Fibroblast of skin of right quadriceps (primary cell): ENCODE measurements at regions not wholly inside any gene's neighbourhood (a gene's known extent, or its start where the extent isn't known, plus 50 kb on each side); places are given as distances from the start of the nearest gene placed in this dataset.

ENCODE experiments used
- DNase-seq: peaks from one replicate; pipeline ENCODE4 v3.0.0-alpha.2; 2013

DNA sequence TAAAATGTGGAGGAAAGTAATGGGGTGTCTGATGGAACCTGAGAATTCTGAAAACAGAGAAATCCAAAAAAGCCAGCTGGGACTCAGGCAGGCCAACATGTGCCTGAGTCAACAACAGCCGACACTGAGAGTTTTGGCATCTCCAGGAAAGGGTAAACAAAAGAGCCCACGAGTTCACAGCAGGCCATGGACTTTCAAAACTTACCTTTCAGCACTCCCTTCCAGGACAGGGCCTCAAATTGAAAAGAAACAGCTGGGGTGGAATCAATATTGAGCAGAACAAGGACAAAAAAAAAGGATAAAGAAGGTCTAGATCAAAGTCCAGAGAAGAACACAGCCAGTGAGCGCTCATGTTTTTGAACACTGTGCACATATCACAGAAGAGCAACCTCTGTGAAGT lies 735.4 kb upstream of the GRM7 start:
- no peak for DNase-seq

DNA sequence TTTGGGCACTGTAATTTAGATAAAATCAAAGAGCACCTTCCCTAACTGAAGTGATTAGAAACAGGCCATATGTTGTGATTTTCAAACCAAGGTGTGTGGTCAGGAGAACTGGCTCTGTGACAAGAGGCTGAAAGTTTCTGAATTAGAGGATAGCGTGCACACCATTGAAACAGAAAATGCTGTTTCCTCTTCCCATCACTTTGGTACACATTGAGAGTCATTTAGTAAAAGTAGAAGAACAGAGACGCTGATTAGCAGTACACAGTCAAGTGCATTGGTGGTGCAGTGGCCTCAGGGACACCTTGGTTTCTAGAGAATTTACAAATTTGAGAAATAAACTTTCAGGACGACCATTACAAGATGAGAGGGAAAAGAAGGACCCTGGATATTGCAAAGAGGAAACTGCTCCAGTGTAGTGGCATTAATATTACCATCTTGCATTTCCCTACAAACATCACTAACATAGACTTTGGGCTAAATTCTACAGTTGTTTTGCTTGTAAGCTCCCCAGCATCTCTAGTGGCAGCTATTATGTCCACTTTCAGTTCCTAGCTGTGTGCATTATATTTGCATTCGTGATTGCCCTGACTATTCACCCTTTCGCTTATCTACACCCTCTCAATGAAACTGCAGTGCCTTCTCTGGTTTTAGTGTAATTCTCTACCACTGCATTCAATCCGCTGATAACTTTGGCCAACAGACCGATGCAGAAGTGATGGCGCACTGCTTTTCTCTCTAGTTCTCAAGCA lies 728.1 kb upstream of the GRM7 start:
- no peak for DNase-seq

DNA sequence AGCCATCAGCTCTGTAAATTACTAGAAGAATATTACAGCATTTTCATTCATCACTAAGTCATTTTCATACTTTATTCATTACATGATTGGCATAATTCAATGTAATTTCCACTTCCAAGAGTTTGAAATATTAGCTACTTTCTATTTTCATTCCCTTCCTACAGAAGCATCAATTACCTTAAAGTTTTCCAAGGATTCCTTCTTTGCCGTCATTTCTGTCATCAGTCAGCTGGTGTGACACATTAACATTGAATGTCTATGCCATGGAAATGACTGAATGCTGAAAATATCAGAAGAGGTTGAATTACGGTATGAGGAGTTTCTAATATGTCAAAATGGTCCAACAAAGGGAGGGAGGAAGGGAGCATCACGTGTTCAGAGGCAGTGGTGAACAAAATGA lies 718.2 kb upstream of the GRM7 start:
- no peak for DNase-seq

DNA sequence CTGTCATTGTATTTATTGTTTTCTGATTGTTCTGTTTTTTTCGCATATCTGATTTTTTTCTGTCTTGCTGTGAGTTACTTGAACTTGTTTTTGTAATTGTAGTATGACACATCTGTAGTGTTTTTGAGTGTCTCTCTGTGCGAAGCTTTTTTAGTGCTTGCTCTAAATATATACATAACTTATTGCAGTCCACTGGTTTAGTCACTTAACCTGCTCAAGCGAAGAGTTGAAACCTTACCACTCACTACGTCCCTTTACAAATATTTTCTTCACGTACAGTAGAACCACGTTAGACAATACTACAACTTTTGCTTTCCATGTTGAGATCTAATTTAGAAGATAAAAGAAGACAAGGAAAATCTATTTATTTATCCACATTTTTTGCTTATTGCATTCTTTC lies 713.0 kb upstream of the GRM7 start:
- no peak for DNase-seq

DNA sequence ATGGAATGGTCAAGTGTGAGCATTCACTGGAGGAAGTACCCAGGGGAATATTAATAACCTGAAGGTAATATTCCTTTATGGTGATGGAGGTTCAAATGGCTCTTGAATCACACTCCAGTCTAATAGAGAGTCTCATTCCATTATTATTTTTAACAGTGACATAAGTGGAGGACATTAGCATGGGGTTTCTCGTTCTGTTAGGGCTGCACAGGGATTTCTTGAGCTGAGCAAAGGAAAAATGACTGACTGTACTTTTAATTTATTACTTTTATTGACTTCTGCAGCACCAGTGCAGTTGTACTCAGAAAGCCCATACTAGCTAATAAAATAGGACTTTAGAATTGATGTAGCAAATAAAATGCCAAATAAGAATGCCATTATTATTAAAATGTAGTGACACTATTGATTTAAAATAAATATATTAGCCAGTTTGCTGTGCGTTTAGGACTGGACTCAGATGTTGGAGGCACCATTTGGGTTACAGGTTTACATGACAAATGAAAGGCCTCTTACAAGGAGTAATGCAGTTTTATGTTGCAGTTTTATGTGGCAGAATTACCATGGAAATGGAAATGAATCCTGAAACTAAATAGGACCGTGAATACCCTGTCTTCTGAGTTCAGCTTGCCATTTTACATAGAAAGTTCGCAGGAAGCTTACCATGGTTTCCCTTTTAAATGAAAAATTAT lies 705.1 kb upstream of the GRM7 start:
- no peak for DNase-seq

DNA sequence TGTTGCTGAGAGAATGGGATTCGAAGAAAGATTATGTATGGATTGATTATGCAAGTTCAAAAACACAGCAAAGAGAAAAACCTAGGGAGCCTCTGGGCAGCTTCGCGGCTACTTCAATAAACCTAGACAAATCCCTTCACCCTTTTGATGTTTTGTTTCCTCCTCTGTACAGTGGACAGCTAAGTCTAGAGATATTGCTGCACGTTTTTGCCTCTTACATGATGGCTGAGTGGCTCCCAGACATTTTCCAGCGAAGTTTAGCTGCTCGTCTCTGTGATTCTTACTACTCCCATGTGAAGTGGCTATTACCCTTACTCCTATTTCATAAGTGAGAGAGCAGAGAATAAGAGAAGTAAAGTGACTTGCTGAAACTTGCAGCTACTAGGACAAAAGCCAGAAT lies 695.0 kb upstream of the GRM7 start:
- no peak for DNase-seq

DNA sequence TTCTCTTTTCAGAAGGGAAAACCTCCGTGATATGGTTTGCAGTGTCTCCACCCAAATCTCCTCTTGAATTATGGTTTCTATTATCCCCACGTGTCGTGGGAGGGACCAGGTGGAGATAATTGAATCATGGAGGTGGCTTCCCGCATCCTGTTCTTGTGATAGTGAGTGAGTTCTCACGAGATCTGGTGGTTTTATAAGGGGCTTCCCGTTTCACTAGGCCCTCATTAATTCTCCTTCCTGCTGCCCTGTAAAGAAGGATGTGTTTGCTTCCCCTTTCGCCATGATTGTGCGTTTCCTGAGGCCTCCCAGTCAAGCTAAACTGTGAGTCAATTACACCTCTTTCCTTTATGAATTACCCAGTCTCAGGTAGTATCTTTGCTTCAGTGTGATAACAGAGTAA lies 692.7 kb upstream of the GRM7 start:
- DNase-seq, result no peak

DNA sequence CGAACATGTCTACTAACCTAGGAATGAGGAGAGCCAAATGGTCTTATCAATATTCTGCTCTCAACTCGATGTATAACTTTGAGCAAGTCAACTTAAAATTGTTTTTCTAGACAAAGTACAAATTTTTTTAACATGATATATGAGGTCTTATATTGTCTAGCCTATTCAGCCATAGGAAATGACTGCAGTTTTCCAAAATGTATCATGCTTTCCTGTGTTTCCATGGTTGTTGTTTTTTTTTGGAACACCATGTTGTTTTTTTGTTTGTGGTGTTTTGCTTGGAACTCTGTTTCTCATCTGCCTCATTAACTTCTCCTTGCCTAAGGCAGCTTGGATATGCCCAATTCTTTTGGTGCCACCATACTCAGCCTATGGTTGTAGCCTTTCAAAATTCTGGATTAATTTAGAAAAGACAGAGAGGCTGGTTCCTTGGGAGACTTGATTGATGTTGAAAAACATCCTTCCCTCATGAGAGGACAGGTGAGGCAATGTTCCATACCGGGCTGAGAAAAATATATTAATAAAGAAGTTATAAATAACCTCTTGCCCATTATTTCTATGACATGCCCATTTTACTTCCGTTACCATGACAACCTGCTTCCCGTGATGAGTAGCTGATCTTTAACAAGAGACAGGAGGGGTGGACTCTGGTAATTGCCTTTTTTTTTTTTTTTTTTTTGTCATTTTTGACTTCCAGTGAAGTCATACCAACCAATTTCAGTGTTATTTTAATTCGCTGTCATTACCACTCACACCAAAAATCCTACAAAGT lies 687.9 kb upstream of the GRM7 start:
- no peak for DNase-seq

DNA sequence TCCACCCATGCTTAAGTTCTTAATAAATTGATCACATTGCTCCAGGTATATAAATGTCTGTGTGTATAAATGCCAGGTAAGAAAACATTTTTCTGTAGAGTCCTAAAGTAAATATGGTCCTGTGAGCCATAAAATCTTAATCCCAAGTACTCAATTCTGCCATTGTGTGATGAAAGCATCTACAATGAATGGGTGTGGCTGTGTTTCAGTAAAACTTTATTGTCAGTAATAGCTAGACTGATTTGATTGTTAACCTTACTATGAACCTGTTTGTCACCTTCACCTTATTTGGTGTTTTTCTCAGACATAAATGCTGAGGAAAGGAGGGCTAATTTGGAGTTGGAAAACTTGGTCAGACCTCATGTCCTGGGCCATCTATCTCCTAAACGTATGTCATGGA lies 683.5 kb upstream of the GRM7 start:
- no peak for DNase-seq

DNA sequence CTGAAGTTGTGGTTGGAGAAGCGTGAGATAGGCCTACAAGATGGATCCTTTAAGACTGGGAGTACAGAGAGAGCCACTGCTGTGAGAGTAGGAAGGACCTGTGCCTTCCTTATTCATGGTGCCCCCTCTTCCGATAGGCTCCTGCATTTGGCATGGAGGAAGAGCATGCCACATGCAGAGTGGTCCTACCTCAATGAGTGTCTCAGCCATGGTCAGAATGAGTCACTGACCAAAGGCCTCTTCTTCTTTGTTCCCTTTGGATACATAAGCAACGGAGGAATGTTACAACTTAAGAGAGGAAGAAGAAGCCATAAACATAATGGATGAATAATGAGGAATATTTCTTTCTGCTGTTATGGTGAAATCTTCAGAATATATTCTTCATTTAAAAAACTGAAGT lies 681.2 kb upstream of the GRM7 start:
- peak; percentile 1 for DNase-seq

DNA sequence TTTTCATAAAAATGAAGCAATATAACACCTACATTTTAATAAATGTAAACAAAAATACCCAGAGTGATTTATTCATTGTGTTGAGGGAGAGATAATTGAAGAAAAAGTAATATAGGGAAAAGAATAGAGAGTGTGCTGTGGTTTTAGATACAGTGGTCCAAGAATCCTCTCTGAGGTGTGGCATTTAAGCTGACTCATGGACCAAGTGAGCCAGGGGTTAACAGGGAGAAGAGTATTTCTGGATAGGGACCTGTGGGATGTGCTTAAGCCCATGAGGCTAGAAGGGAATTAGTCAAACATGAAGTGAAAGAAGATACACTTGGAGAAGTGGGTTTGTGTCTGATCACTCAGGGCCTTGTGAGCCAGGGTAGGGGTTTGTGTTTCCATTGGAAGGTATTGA lies 680.7 kb upstream of the GRM7 start:
- DNase-seq, result no peak

DNA sequence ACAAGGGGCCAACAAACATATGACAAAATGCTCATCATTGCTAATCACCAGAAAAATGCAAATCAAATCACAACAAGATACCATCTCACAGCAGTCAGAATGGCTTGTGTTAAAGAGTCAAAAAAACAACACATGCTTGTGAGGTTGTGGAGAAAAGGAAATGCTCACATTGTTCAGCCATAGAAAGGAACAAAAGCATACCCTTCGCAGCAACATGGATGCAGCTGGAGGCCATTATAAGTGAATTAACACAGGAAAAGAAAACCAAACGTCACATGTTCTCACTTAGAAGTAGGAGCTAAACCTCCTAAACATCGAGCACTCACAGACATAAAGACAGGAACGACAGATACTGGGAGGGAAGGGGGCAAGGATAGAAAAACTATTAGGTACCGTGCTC lies 678.4 kb upstream of the GRM7 start:
- no peak for DNase-seq

DNA sequence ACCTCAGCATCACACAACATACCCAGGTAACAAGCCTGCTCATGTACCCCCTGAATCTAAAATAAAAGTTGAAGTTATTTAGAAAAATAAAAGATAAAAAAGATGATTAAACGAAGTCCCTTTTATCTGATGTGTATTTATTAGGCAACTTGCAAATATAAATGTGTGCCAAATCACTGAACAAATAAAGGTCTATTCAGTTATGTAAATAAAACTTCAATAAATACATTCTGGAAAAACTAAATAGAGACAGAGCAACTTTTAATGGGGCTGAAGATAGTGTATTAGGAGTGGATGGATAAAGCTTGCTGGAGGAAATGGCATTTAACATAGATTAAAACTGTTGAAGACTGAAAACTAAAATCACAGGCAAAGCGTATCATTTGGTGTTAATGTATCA lies 678.0 kb upstream of the GRM7 start:
- no peak for DNase-seq

DNA sequence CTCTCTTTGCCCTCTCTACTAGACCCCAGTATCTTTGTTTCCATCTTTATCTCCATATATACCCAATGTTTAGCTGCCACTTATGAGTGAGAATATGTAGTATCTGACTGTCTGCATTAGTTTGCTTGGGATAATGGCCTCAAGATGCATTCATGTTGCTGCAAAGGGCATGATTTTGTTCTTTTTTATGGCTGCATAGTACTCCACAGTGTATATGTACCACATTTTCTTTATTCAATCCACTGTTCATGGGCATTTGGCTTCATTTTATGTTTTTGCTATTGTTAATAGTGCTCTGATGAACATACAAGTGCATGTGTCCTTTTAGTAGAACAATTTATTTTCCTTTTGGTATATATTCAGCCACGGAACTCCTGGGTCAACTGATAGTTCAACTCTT lies 671.5 kb upstream of the GRM7 start:
- no peak for DNase-seq

DNA sequence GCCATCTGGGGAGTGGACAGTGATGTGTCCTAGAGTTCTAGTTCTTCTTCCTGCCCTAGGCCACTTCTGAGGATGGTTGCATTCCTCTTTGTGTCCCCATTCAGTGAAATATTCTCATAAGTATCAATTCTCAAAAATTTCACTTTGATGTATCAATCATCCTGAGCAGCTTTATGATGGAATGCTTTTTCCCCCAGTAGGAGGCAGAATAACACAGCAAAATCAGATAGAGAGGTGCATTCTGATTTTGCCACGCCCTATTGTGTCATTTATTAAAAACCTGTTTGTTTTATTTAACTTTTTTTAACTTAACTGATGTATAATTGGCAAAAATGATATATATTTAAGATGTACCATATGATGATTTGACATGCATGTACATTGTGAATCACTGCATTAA lies 656.0 kb upstream of the GRM7 start:
- DNase-seq, result no peak

DNA sequence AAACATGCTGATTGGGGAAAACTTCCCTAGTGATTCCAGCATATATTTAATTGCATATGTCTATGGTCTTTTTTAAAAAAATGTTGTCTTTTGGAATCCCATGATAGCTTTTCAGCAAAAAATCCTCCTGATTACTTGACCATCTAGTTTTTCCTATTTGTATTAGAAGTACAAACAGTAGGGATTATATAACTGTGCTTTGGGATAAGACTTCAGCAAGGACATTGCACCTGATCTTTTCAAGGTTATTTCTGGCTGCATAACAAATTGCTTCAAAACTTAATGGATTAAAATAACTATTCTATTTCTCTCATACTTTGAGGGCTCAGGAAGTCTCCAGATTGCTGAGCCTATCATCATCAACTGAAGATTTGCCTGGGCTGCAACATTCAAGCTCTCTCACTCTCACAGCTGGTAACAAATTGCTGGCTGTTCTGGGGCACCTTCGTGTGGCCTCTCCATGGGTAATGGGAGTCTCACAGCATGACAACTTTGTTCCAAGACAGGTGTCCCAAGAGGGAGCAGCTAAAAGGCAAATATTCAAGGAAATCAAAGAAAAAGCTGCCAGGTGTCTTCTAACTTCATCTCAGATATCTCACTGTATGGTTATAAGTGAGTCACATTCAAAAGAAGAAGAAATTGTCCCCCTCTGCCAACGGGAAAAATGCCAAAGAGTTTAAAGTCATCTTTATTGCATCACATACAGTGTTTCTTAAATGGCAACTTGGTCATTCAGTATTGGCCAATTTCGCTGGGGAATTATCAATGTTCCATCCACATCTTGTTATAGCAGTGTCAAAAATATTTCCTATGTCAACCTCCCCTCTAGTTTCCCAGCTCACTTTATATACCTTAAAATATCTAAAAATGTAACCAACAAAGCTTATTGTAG lies 644.5 kb upstream of the GRM7 start:
- no peak for DNase-seq

DNA sequence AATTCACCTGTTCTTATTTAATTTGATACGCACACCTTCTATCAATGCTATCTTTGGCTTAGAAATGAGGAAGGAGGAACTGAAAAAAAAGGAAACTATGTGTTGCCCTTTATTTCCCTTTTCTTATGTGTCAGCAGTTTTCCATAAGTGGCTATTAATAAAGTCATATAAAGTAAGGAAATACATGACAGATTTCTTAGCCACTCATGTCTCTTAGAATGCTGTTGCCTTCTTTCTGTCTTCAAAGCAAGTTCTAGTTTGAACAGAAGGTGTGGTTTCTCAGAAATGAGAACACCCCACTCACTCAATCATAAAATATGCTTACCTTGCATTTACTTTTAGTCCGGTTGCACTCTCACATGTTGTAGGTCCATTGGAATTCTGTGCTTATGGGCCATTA lies 640.5 kb upstream of the GRM7 start:
- no peak for DNase-seq

DNA sequence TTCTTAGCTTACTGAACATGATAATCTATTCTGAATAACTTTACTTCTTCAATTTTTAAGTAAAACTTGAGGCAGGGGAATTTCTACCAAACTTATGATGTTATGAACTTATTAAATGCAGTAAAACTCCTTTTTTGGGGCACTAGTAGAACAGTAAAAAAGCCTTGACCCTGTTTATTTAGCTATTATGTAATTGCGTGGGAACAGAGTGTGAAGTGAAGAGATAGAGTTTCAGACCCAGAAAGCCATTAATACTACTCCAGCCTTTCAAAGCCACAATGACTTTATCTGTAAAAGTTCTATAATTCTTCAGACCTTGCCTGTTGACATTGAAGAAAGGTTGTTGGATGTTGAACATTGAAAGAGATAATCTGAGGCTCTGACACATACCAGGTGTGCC lies 638.8 kb upstream of the GRM7 start:
- no peak for DNase-seq

DNA sequence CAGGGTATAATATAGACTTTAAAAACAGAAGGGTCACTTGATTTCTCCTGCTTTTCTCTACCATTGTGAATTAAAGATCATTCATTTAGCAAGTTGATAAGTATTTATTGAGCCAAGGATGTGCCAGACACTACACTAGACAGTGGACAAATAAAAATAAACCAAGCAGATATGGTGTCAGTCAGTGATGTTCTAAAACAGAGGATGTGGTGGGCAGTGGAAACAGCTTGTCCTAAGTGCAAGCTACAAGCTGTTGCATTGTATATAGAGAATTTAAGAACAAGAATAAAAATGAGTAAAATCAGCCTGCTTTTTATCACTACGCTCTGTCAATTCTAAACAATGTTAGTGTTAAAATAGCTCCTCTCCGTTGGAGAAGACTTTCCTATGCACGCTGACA lies 637.3 kb upstream of the GRM7 start:
- no peak for DNase-seq

DNA sequence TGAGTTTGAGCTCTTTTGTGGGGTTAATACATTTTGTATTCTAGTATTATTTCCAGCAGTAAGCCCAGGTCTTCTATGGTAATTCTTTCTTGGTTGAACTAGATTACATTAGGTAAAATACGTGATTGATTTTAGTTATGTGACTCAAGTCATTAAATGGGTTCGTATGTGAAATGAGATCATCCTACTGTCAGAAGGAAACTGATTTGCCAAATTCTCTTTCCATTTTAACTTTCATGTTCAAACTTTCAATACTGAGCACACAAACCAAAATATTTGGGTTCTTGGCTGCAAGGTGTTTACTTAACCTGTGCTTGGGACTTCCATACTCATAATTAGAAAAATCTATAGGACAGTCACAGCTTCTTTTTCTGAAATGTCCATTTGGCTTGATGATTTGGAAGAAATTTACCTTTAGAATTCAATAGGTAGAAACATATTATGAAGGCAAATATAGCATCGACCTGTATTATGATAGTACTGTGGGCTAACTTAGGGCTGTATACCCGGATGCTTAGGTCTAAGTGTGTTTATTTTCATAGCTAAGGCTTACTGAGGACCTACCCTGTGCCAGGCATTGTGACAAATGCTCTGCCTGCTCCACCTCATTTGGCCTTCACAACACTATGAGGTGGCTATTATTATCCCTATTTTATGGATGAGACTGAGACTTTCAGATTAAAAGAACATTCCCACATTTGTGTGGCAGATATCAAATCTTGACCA lies 631.8 kb upstream of the GRM7 start:
- no peak for DNase-seq

DNA sequence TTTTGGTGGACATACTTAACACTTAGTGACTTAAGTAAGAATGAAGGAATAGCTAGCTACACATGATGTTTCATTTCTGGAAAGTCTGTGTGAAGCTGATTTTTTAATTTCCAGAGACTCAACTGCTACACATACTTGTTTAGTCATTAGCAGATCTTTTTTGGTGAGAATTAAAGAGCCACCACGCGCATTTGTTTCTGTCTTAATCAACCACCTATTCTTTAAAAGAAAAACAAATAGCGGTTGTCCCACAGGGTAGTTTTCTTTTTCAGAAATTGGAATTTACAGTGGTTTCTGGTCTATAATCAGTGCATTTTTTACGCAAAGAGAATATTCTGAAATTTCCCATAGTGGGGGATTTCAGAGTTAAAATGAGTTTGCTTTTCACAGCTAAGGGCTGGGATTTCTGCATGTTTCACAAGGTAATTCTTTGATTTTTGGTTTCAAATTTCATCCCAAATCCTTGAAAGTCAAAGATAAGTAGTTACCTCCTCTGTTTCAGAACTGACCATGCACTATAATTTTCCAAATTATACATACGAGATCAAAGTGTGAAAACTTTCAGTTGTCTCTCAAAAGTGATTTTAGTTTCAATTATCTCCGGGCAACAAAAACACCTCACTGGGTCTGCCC lies 631.0 kb upstream of the GRM7 start:
- no peak for DNase-seq

DNA sequence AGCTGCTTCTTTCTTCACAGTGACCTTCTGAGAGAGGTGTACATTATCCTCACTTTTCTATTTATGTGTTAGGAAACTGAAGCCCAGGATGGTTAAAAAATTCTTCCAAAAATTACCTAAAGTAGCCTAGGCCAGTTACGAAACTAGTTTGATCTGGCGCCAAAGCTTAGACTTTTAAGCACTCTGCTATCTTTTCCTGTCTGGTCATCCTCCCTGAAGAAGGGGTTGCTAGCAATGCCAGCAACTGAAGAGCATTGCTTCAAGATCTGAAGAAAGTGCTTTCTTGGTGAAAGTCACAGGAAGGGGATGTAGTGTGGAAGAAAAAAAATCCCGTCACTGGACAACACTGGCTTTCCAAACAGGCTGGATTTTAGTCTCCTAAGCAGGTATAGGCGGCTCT lies 618.8 kb upstream of the GRM7 start:
- DNase-seq, result no peak
